GM12878 (cell line): ENCODE measurements at regions not wholly inside any gene's neighbourhood (a gene's known extent, or its start where the extent isn't known, plus 50 kb on each side); places are given as distances from the start of the nearest gene placed in this dataset.

Experiments used
- ATAC-seq: fragments of 200-7000 bp; cut with Tn5 transposase; 3 replicates; pipeline ENCODE4 v1.9.1; 2020; ENCODE audit warnings: mild to moderate bottlenecking, moderate library complexity
- BruUV-seq: library from RNA; stranded (reverse); fragments of 400-500 nt; replicated peaks from 2 replicates; lab custom pipeline; 2021; lab: Mats Ljungman, UMichigan
- CTCF ChIA-PET: fragments of 300-600 bp; sonication (Branson Sonifier 250); formaldehyde crosslinking; extraction: SDS; loops from one replicate; lab custom pipeline; 2021; ENCODE audit warnings: inconsistent platforms; lab: Yijun Ruan, JAX
- POLR2A ChIA-PET: fragments of 350-600 bp; formaldehyde crosslinking; extraction: SDS; loops from one replicate; lab custom pipeline; 2021; ENCODE audit warnings: inconsistent platforms; lab: Charles Lee
- RAD21 ChIA-PET: fragments of 300-600 bp; sonication (Branson Sonifier 250); formaldehyde crosslinking; loops from one replicate; lab custom pipeline; 2023; ENCODE audit warnings: antibody characterized with exemption; ENCODE audit not compliant: unreplicated experiment; lab: Charles Lee
- SMC1A ChIA-PET: fragments of 300-600 bp; sonication (Branson Sonifier 250); formaldehyde crosslinking; loops from one replicate; lab custom pipeline; 2023; ENCODE audit not compliant: unreplicated experiment, uncharacterized antibody; lab: Charles Lee
- DNase-seq: peaks from one replicate; pipeline ENCODE4 v3.0.0-alpha.2; 2011; ENCODE audit warnings: low read depth, low spot score
- FAIRE-seq: peaks from 3 replicates; lab custom pipeline; 2011; peaks lifted over from hg19 to GRCh38; lab: Jason Lieb, UNC
- H2AFZ ChIP-seq: 2 replicates; pipeline ENCODE4 v1.6.0; 2011; ENCODE audit warnings: low read depth, low read length, control low read depth; ENCODE audit not compliant: control insufficient read depth
- H3K27ac ChIP-seq: 2 replicates; pipeline ENCODE4 v1.5.1; 2011; ENCODE audit warnings: control low read depth; ENCODE audit not compliant: control insufficient read depth, insufficient read depth
- H3K27me3 ChIP-seq, 2 experiments: replicated peaks in 1 of 2; 2 replicates each; pipeline versions ENCODE4 v1.6.0 to v1.6.1; 2011; ENCODE audit warnings: low read length in 1 of 2; ENCODE audit not compliant: control insufficient read depth in 2 of 2, insufficient read depth in 2 of 2
- H3K36me3 ChIP-seq, 2 experiments: 2 replicates each; pipeline ENCODE4 v1.5.1; 2011; ENCODE audit warnings: low read length in 1 of 2; ENCODE audit not compliant: control insufficient read depth in 2 of 2, insufficient read depth in 2 of 2
- H3K4me1 ChIP-seq: 2 replicates; pipeline ENCODE4 v1.6.1; 2011; ENCODE audit warnings: mild to moderate bottlenecking, low read length, moderate library complexity, mixed read lengths; ENCODE audit not compliant: control insufficient read depth, insufficient read depth
- H3K4me2 ChIP-seq: 2 replicates; pipeline ENCODE4 v1.6.0; 2011; ENCODE audit warnings: control low read depth; ENCODE audit not compliant: control insufficient read depth, insufficient read depth
- H3K4me3 ChIP-seq: fragments of 200-600 bp; sonication (generic); 2 replicates; pipeline ENCODE4 v1.5.1; 2016
- H3K79me2 ChIP-seq: 2 replicates; pipeline ENCODE4 v1.6.0; 2011; ENCODE audit warnings: low read length; ENCODE audit not compliant: control insufficient read depth, insufficient read depth
- H3K9ac ChIP-seq: 2 replicates; pipeline ENCODE4 v1.8.0; 2011; ENCODE audit warnings: low read length, control low read depth, mixed read lengths; ENCODE audit not compliant: control insufficient read depth, insufficient read depth
- H3K9me3 ChIP-seq: replicated peaks from 3 replicates; pipeline ENCODE4 v1.5.1; 2011; ENCODE audit warnings: mild to moderate bottlenecking, low read length; ENCODE audit not compliant: control insufficient read depth, insufficient read depth
- H4K20me1 ChIP-seq: 2 replicates; pipeline ENCODE4 v1.6.0; 2011; ENCODE audit not compliant: control insufficient read depth, insufficient read depth
- ATF7 ChIP-seq: fragments of 450-650 bp; IDR thresholded peaks from 2 replicates; pipeline ENCODE4 v1.6.1; 2016; ENCODE audit warnings: low read depth, mild to moderate bottlenecking
- DPF2 ChIP-seq: fragments of 450-650 bp; IDR thresholded peaks from 2 replicates; pipeline ENCODE4 v1.6.1; 2017; ENCODE audit warnings: mild to moderate bottlenecking
- EP300 ChIP-seq, 2 experiments: fragments of 150-350 bp in 1 of 2; IDR thresholded peaks; 2 replicates each; pipeline ENCODE4 v1.6.1; 2011 to 2012; ENCODE audit warnings: low read depth in 2 of 2, low read length in 2 of 2, borderline replicate concordance in 1 of 2, improper control_type of control experiment in 1 of 2, inconsistent platforms in 1 of 2; ENCODE audit not compliant: control insufficient read depth in 1 of 2
- IRF4 ChIP-seq: IDR thresholded peaks from 2 replicates; pipeline ENCODE4 v1.6.1; 2011; ENCODE audit warnings: low read depth, low read length
- NFIC ChIP-seq: IDR thresholded peaks from 2 replicates; pipeline ENCODE4 v1.6.1; 2012; ENCODE audit warnings: low read depth, mild to moderate bottlenecking, inconsistent platforms, low read length, moderate library complexity
- POLR2A ChIP-seq: IDR thresholded peaks from 2 replicates; pipeline ENCODE4 v1.6.1; 2011; ENCODE audit warnings: low read depth, mild to moderate bottlenecking, low read length
- RUNX3 ChIP-seq: IDR thresholded peaks from 2 replicates; pipeline ENCODE4 v1.6.1; 2012; ENCODE audit warnings: low read length, inconsistent platforms
- SMARCA5 ChIP-seq: fragments of 450-650 bp; IDR thresholded peaks from 2 replicates; pipeline ENCODE4 v1.6.1; 2017; ENCODE audit warnings: mild to moderate bottlenecking
- SPI1 ChIP-seq: IDR thresholded peaks from 2 replicates; pipeline ENCODE4 v1.6.1; 2011; ENCODE audit warnings: low read depth, mild to moderate bottlenecking, low read length, moderate library complexity, borderline replicate concordance; ENCODE audit not compliant: insufficient read depth
- WRNIP1 ChIP-seq: IDR thresholded peaks from 2 replicates; pipeline ENCODE4 v1.6.1; 2011; ENCODE audit warnings: low read depth, low read length, improper control_type of control experiment, borderline replicate concordance
- ZNF384 ChIP-seq: IDR thresholded peaks from 2 replicates; pipeline ENCODE4 v1.6.1; 2012; ENCODE audit warnings: low read depth, mild to moderate bottlenecking, low read length, improper control_type of control experiment, borderline replicate concordance
- WGBS: methylation state at CpG from one replicate; pipeline ENCODE4 v1.1.6; 2016; ENCODE audit warnings: low lambda C conversion rate; ENCODE audit not compliant: insufficient replicate concordance, insufficient coverage; ENCODE audit errors: missing lambda C conversion rate; 5-methylcytosine and 5-hydroxymethylcytosine counted together
- in situ Hi-C: fragments of 300-500 bp; cut with MboI; formaldehyde crosslinking; loops from 9 replicates; pipeline ENCODE4 v1.14.3; 2018; ENCODE audit warnings: mixed read lengths
- intact Hi-C: fragments of 100-400 bp; cut with micrococcal nuclease; formaldehyde crosslinking; loops from one replicate; pipeline ENCODE4 v1.14.2; 2022; ENCODE audit not compliant: unreplicated experiment
- TF ChIP-seq, protein P1 (sequence below): IDR thresholded peaks from 2 replicates; pipeline ENCODE4 v1.6.1; 2011; ENCODE audit warnings: mild to moderate bottlenecking, low read depth, low read length, moderate library complexity; ENCODE audit not compliant: insufficient replicate concordance
- TF ChIP-seq, protein P2 (sequence below): fragments of 450-650 bp; IDR thresholded peaks from 2 replicates; pipeline ENCODE4 v1.6.1; 2016; ENCODE audit warnings: mild to moderate bottlenecking

DNA sequence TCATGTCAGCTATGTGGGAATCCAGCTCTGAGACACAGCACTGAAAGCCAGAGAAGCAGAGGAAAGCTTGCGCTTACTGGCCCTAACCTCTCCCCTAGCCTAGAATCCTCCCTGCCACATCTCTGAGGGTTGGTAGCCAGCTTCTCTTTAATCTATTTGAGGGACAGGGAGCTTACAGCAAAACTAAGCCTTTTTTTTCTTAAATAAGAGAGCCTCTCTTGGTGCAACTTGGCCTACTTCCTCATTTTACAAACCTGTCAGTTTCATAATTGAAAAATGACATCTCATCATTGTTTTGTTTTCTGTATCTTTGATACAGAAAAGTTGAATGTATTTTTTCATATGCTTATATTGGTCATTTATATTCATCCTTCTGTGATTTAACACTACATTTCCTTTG lies 193.9 kb downstream of the ZNF621 start:
- H3K4me3 ChIP-seq = no peak overlapping the region
- peak; percentile 78 for TF ChIP-seq ZNF384
- no peak for TF ChIP-seq WRNIP1
- TF ChIP-seq SPI1 = peak; percentile 87
- no peak for TF ChIP-seq NFIC
- TF ChIP-seq, protein P1, sequence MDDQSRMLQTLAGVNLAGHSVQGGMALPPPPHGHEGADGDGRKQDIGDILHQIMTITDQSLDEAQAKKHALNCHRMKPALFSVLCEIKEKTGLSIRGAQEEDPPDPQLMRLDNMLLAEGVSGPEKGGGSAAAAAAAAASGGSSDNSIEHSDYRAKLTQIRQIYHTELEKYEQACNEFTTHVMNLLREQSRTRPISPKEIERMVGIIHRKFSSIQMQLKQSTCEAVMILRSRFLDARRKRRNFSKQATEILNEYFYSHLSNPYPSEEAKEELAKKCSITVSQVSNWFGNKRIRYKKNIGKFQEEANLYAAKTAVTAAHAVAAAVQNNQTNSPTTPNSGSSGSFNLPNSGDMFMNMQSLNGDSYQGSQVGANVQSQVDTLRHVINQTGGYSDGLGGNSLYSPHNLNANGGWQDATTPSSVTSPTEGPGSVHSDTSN = peak; percentile 60
- TF ChIP-seq POLR2A = no peak
- TF ChIP-seq ATF7 = peak; percentile 47; the same call in 1 of the 2 replicates
- peak in 1 of 2 experiments; percentile 59; a peak in 1 of 4 replicates for TF ChIP-seq EP300 (IDR thresholded peaks at IDR 0.05; ENCODE audit: borderline replicate concordance in 1 of 2, control insufficient read depth in 1 of 2, low read depth in 2 of 2, low read length in 2 of 2)
- TF ChIP-seq, protein P2, sequence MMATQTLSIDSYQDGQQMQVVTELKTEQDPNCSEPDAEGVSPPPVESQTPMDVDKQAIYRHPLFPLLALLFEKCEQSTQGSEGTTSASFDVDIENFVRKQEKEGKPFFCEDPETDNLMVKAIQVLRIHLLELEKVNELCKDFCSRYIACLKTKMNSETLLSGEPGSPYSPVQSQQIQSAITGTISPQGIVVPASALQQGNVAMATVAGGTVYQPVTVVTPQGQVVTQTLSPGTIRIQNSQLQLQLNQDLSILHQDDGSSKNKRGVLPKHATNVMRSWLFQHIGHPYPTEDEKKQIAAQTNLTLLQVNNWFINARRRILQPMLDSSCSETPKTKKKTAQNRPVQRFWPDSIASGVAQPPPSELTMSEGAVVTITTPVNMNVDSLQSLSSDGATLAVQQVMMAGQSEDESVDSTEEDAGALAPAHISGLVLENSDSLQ = peak; percentile 94
- TF ChIP-seq RUNX3 = 0 out of 2 replicates have a peak, but pooled peaks have one; percentile 7
- TF ChIP-seq DPF2 = peak; percentile 50; the same call in 1 of the 2 replicates
- TF ChIP-seq IRF4 = 0 out of 2 replicates have a peak, but pooled peaks have one; percentile 14
- 0 out of 2 replicates have a peak, but pooled peaks have one; percentile 17 for TF ChIP-seq SMARCA5
- TF ChIP-seq, all 136 proteins: peak for 10
- Histone ChIP-seq H3K9ac (no peak overlapping the region; the same call in 1 of the 2 replicates), H3K27me3 (no peaks in the 10 kb centered on the region), H3K4me2 (peak overlapping the region; percentile 72), H3K9me3 (no peaks in the 10 kb centered on the region), H3K4me1 (peaks cover 20% of the 10 kb centered on the region), H3K36me3 (no peaks in the 10 kb centered on the region), H3K27ac (peak overlapping the region; percentile 66), H3K79me2 (no peaks in the 10 kb centered on the region), H2AFZ (peak overlapping the region; percentile 64), H4K20me1 (no peaks in the 10 kb centered on the region)
- BruUV-seq = no TSS peak
- ChIA-PET POLR2A (interaction anchor here (0.5 kb wide), 1 partner anchor 497 kb away, joined by 3 read pairs; no protein-coding TSS in a partner anchor), SMC1A (interaction anchor here (1.2 kb wide), 1 partner anchor 30 kb away, joined by 4 read pairs; no protein-coding TSS in a partner anchor), RAD21 (no interaction called here), CTCF (interaction anchor here (1.0 to 1.9 kb wide), 2 partner anchors 105 to 252 kb away, joined by 3 to 4 read pairs; no protein-coding TSS in a partner anchor)
- DNase-seq = peak; percentile 39
- in situ Hi-C loops (no loop called here), intact Hi-C loops (loop anchor here (10.0 kb wide), 1 partner anchor 134 kb away; no protein-coding TSS in a partner anchor)
- ATAC-seq = peak; percentile 98
- 0% methylated on average over 1 of the region's 1 CpG for WGBS
- peak; percentile 94 for FAIRE-seq
